ENCODE measurements at regions not wholly inside any gene's neighbourhood (a gene's known extent, or its start where the extent isn't known, plus 50 kb on each side); places are given as distances from the start of the nearest gene placed in this dataset.

DNA sequence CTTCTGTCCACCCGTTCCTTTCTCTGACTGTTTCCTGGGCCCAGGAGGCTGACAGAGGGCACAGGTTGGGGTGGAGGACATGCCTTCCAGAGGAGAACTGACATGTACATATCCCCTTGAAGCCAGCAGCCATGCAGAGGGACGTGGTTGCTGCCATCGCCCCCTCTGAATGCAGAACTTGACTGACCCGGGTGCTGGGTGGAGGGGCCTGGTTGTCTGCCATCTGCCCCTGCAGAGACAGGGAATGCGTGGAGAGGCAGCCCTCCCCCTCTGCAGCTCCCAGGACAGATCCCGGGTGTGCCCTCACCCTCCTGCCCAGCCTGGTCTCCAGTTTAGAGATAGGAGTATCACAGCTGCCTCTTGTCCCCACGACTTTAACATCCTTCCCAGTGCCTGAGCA, 383.0 kb upstream of the B3GAT1 start:
- TF ChIP-seq, protein P1, sequence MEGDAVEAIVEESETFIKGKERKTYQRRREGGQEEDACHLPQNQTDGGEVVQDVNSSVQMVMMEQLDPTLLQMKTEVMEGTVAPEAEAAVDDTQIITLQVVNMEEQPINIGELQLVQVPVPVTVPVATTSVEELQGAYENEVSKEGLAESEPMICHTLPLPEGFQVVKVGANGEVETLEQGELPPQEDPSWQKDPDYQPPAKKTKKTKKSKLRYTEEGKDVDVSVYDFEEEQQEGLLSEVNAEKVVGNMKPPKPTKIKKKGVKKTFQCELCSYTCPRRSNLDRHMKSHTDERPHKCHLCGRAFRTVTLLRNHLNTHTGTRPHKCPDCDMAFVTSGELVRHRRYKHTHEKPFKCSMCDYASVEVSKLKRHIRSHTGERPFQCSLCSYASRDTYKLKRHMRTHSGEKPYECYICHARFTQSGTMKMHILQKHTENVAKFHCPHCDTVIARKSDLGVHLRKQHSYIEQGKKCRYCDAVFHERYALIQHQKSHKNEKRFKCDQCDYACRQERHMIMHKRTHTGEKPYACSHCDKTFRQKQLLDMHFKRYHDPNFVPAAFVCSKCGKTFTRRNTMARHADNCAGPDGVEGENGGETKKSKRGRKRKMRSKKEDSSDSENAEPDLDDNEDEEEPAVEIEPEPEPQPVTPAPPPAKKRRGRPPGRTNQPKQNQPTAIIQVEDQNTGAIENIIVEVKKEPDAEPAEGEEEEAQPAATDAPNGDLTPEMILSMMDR (IDR thresholded peaks at IDR 0.05) = no peak
- TF ChIP-seq EP300 (IDR thresholded peaks at IDR 0.05) = no peak
- no peak for TF ChIP-seq POLR2A (IDR thresholded peaks at IDR 0.05)
- no peak for TF ChIP-seq POLR2AphosphoS5 (IDR thresholded peaks at IDR 0.05)

All from sigmoid colon (tissue), 4 donors.